Endothelial cell of umbilical vein (primary cell): ENCODE measurements at regions not wholly inside any gene's neighbourhood (a gene's known extent, or its start where the extent isn't known, plus 50 kb on each side); places are given as distances from the start of the nearest gene placed in this dataset.
"Not testable (repeated sequence)": the region's sequence is repeated elsewhere in the genome, so short reads cannot be mapped to it uniquely, and the experiment has no call there.

ENCODE experiments used
- EZH2 ChIP-seq: IDR thresholded peaks from 2 replicates; pipeline ENCODE4 v1.6.1; 2012; ENCODE audit warnings: borderline replicate concordance, low read depth, mild to moderate bottlenecking, moderate library complexity, low read length, inconsistent platforms; ENCODE audit not compliant: severe bottlenecking
- FOS ChIP-seq: IDR thresholded peaks from 2 replicates; pipeline ENCODE4 v1.6.1; 2011; ENCODE audit warnings: mild to moderate bottlenecking, low read length, moderate library complexity, borderline replicate concordance; ENCODE audit not compliant: insufficient read depth
- GATA2 ChIP-seq: IDR thresholded peaks from 2 replicates; pipeline ENCODE4 v1.7.0; 2011; ENCODE audit warnings: low read depth, mild to moderate bottlenecking, moderate library complexity, mixed read lengths, low read length; ENCODE audit not compliant: insufficient read length, insufficient read depth
- MYC ChIP-seq: IDR thresholded peaks from one replicate; pipeline ENCODE4 v1.6.1; 2011; ENCODE audit warnings: mild to moderate bottlenecking, low read depth, low read length
- POLR2A ChIP-seq: IDR thresholded peaks from 2 replicates; pipeline ENCODE4 v1.6.1; 2012; ENCODE audit warnings: low read depth, mild to moderate bottlenecking, control low read depth, low read length
- POLR2AphosphoS5 ChIP-seq: IDR thresholded peaks from 2 replicates; pipeline ENCODE4 v1.6.1; 2012; ENCODE audit warnings: low read depth, mild to moderate bottlenecking, control low read depth, low read length, moderate library complexity; ENCODE audit not compliant: insufficient read depth
- TF ChIP-seq, protein P1 (sequence below), 2 donors: IDR thresholded peaks; 1 replicate in 1 of 2; 2 replicates in 1 of 2; pipeline ENCODE4 v1.5.1; 2011; ENCODE audit warnings: low read length in 2 of 2, mild to moderate bottlenecking in 2 of 2, moderate library complexity in 2 of 2, control low read depth in 1 of 2, inconsistent platforms in 1 of 2, low read depth in 1 of 2; ENCODE audit not compliant: insufficient read depth in 1 of 2; ENCODE audit errors: extremely low read depth in 1 of 2
- TF ChIP-seq, protein P2 (sequence below): IDR thresholded peaks from 2 replicates; pipeline ENCODE4 v1.6.1; 2011; ENCODE audit not compliant: insufficient read depth, insufficient read length

- TF ChIP-seq, protein P1, sequence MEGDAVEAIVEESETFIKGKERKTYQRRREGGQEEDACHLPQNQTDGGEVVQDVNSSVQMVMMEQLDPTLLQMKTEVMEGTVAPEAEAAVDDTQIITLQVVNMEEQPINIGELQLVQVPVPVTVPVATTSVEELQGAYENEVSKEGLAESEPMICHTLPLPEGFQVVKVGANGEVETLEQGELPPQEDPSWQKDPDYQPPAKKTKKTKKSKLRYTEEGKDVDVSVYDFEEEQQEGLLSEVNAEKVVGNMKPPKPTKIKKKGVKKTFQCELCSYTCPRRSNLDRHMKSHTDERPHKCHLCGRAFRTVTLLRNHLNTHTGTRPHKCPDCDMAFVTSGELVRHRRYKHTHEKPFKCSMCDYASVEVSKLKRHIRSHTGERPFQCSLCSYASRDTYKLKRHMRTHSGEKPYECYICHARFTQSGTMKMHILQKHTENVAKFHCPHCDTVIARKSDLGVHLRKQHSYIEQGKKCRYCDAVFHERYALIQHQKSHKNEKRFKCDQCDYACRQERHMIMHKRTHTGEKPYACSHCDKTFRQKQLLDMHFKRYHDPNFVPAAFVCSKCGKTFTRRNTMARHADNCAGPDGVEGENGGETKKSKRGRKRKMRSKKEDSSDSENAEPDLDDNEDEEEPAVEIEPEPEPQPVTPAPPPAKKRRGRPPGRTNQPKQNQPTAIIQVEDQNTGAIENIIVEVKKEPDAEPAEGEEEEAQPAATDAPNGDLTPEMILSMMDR (IDR thresholded peaks at IDR 0.05; ENCODE audit: extremely low read depth in 1 of 2, insufficient read depth in 1 of 2, low read depth in 1 of 2, low read length in 2 of 2): not testable (repeated sequence)
- not testable (repeated sequence) for TF ChIP-seq EZH2, FOS, POLR2AphosphoS5, POLR2A, MYC, GATA2
- TF ChIP-seq, protein P2, sequence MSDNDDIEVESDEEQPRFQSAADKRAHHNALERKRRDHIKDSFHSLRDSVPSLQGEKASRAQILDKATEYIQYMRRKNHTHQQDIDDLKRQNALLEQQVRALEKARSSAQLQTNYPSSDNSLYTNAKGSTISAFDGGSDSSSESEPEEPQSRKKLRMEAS: not testable (repeated sequence)
Measured at GRCh38 chrY:18720395-18720794, 53.1 kb downstream of the HSFY2 start.
